ENCODE measurements at regions not wholly inside any gene's neighbourhood (a gene's known extent, or its start where the extent isn't known, plus 50 kb on each side); places are given as distances from the start of the nearest gene placed in this dataset.

DNA sequence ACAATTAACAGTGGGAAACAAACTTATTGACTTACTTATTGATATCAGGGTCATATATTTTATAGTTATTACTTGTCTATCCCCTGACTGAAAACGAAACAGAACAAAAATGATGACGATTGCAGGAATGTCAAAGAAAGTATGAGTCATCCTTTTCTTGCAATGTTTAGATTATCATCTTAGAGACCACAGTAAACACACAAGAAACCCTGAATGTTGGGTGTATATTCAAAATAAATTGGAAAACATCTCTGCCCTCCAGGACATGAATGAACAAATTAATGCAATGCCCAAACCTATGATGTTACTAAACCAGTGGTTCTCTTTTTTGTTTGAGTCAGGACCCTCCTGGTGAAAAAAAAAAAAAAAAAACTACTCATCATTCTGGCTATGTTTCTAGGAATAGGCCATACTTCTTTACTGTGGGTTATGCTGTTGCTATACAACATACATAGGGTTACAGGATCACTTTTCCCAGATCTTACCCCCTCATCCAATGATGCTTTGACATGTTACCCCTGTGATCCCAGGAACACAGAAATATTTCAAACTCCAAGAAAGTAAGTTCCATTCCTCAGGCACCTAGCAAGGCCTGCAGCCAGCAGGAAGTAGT, 623.4 kb upstream of the IGFBP3 start:
- DNase-seq (ENCODE audit: low read depth) = peak; percentile 25

DNA sequence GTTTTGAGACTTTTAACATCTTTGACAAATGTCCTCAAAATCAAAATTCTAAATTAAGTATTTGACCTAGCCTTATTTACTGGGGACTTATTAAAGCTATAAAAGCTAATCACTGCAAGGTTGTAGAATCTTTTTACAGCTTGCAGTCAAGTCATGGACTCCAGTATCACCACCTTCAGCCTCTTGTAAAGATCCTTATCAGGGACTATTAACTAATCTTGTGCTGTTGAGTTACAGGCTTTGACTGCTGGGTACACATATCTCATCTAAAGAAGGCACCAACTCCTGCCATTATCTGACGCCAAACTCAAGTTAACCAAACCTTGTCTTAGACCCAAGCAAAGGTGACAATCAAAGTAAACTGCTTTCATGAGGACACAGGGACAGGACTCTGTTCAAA, 621.0 kb upstream of the IGFBP3 start:
- no peak for DNase-seq (ENCODE audit: low read depth)

- DNase-seq (ENCODE audit: low read depth) = no peak
Observed at GRCh38 chr7:46539892-46540483, 618.9 kb upstream of the IGFBP3 start.

- DNase-seq (ENCODE audit: low read depth) = no peak
Observed at GRCh38 chr7:46537191-46537905, 616.3 kb upstream of the IGFBP3 start.

DNA sequence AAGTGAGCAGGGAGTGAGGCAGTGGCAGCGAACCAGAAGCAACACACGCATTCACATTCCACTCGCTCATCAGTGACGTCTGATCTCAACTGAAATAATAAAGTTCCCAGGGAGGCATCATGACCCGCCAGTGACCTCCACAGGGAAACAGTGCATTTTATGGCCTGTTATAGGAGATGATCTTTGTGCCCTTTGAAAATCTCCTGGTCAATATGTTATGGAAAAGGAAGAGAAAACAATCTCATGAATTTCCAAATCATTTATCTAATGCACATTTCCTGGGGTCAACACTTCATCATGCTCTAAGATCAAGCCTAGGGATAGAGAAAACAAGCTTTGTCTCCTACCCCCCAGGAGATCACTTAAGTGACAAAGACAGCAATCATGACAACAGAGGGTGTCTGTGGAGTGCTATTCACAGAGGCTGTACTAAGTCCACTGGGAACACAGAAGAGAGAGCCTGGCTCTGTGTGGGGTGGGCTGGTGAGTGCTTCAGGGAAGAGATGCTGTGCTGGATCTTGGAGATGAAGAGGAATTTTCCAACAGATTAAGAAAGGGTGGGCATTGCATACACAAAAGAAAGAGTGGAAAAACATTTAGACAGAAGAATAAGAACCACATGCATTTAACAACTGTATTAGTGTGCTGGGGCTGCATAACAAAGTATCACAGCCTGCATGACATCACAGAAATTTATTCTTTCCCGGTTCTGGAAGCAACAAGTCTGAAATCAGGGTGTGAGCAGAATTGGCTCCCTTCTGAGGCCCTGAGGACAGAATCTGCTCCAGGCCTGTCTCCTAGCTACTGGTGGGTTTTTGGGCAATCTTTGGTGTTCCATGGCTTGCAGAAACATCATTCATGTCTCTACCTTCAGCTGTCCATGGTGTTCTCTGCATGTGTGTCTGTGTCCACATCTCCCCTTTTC, 613.9 kb upstream of the IGFBP3 start:
- no peak for DNase-seq (ENCODE audit: low read depth)

GRCh38 chr7:46533946-46534345, 612.9 kb upstream of the IGFBP3 start:
- no peak for DNase-seq (ENCODE audit: low read depth)

GRCh38 chr7:46532571-46532970, 611.5 kb upstream of the IGFBP3 start:
- no peak for DNase-seq (ENCODE audit: low read depth)

- no peak for DNase-seq (ENCODE audit: low read depth)
Observed at GRCh38 chr7:46530081-46530750, 609.1 kb upstream of the IGFBP3 start.

DNA sequence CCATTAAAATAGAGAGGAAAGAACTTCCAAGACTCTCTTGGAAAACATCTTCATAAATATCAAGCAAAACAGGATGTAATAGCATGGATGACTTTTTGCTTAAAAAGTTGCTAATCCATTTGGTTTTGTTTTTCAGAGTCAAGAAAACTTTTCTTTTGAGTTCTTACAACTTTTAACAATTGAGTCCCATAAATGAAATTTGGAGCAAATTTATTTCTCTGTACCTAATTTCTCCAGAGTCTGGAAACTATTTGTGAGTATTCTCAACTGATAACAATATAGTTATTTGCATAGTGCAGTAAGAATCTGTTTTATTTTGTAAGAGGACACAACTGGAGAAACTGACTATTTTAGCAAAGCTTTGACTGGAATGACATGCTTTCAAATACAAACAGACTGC, 606.3 kb upstream of the IGFBP3 start:
- no peak for DNase-seq (ENCODE audit: low read depth)

GRCh38 chr7:46525876-46526275, 604.8 kb upstream of the IGFBP3 start:
- no peak for DNase-seq (ENCODE audit: low read depth)

DNA sequence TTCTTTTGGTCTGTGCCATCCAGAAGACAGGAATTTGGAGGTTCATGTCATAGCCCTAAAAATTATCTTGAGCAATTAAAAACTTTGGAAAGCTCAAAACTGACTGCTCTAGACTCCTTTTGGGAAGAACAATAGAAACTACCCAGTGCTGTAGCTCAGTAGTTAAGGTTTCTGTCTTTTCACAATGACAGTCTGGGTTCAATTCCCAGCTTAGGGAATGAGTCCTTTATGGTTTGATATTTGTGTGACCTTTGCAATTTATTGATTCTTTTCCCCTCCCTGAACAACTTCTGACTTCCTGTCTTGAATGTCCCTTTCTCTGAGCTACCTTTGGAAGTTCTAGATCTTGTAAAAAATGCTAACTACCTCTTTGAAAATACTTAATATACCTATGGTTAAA, 603.3 kb upstream of the IGFBP3 start:
- DNase-seq (ENCODE audit: low read depth) = no peak

DNA sequence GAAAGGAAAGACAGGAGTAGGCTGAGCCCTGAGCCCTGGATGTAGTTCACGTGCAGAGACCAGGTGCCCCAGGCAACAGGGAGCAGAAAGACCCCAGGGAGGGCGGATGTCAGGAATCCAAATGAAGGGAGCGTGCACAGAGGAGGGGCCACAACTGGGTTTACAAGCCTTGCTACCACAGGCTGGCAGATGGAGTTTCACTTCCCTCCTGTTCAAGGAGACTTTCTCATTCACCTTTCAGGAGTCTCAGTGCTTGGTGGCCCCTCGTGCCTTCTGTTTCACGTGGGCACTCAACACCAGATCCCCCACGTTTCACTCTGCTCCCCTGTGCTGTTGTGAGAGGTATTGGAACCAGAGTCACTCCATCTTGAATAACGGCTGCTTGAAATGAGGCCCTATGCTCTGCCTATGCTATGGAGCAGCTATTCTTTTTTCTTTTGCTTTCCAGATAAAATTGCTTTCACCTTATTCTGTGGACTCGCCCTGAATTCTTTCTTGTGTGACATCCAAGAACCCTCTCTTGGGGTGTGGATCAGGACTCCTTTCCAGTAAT, 601.4 kb upstream of the IGFBP3 start:
- DNase-seq (ENCODE audit: low read depth) = no peak

DNA sequence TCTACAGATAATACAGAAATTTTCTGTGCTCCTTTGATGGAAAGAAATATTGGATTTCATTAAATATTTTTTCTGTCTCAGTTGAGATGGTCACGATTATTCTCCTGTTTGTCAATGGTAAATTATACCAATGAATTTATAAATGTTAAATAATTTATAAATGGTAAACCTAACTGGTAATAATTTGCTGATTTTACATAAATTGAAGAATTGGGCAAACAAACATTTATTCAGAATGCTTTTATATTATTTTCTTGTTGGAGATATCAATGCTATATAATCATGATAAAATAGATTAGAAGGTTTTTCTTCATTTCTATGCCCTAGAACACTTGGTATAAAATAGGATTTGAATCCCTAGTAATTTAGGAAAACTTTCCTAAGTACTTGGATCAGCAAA, 597.6 kb upstream of the IGFBP3 start:
- DNase-seq (ENCODE audit: low read depth) = no peak

GRCh38 chr7:46515844-46516590, 594.9 kb upstream of the IGFBP3 start:
- no peak for DNase-seq (ENCODE audit: low read depth)

GRCh38 chr7:46513447-46513848, 592.4 kb upstream of the IGFBP3 start:
- DNase-seq (ENCODE audit: low read depth) = no peak

- no peak for DNase-seq (ENCODE audit: low read depth)
Observed at GRCh38 chr7:46512891-46513413, 591.9 kb upstream of the IGFBP3 start.

DNA sequence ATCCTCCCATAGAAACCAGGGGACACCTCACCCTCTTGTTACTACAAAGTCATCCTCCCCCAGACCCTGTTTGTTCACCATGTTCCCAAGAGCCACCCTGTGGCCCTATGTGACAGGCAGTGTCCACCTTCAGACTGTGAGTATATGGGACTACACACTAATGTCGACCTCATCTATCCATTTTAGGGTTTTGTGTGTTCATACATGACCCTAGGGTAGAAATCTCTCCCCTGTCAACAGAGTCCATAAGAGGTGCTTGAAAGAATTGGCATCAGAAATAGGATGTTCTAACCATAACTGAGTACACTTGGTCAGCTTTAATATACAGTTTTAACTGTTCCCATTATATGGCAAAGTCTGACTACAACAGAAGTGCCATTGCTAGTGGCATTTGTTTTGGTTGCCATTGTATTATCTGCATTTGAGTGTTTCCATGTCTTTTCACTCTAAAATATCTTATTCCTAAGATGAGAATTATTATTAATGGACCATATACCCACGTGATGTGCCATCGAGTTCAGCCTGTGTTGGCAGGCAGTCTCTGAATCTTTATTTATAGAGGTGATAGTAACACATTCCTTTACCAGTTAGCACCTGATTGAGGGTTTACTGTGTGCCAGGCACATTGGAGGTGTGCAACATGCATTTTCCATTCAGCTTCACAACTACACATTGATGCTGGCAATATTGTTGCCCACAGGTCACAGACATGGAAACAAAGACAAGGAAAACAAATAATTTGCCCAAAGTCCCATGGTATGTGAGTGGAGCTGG, 590.6 kb upstream of the IGFBP3 start:
- no peak for DNase-seq (ENCODE audit: low read depth)

DNA sequence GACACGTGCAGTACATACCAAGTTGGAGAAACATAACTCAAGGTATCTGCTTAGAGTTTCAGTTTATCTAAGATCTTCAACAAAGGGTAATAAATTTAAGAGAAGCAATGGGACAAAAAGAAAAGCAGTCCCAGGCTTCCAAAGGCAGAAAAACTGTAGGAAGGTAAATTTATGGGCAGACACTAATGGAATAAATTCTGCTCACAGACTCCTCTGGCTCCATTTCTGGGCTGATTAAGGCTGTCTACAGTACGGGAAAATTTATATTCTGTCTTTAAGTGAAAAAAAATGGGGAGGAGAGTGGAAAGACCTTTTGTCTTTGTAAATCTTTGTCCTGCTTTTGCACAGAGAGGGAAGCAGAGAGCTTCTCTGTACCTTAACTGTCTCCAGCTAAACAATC, 587.5 kb upstream of the IGFBP3 start:
- DNase-seq (ENCODE audit: low read depth) = no peak

- no peak for DNase-seq (ENCODE audit: low read depth)
Observed at GRCh38 chr7:46507560-46507959, 586.5 kb upstream of the IGFBP3 start.

DNA sequence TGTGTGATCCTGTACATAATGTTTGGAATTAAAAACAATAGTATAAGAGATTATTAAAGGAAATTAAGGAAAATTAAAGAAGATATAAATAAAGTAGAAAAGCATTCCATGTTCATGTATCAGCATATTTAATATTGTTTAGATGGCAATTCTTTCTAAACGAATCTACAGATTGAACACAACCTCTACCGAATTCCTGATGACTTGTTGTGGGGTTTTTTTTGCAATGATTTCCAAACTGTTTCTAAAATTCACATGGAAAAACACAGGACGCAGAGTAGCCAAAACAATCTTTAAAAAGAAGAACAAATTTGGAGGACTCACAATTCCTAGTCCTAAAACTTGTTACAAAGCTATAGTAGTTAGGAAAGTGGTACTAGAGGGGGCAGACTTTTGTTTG, 573.4 kb upstream of the IGFBP3 start:
- no peak for DNase-seq (ENCODE audit: low read depth)

Measured in forelimb muscle (tissue), 1 donor.